ENCODE measurements at regions not wholly inside any gene's neighbourhood (a gene's known extent, or its start where the extent isn't known, plus 50 kb on each side); places are given as distances from the start of the nearest gene placed in this dataset.

DNA sequence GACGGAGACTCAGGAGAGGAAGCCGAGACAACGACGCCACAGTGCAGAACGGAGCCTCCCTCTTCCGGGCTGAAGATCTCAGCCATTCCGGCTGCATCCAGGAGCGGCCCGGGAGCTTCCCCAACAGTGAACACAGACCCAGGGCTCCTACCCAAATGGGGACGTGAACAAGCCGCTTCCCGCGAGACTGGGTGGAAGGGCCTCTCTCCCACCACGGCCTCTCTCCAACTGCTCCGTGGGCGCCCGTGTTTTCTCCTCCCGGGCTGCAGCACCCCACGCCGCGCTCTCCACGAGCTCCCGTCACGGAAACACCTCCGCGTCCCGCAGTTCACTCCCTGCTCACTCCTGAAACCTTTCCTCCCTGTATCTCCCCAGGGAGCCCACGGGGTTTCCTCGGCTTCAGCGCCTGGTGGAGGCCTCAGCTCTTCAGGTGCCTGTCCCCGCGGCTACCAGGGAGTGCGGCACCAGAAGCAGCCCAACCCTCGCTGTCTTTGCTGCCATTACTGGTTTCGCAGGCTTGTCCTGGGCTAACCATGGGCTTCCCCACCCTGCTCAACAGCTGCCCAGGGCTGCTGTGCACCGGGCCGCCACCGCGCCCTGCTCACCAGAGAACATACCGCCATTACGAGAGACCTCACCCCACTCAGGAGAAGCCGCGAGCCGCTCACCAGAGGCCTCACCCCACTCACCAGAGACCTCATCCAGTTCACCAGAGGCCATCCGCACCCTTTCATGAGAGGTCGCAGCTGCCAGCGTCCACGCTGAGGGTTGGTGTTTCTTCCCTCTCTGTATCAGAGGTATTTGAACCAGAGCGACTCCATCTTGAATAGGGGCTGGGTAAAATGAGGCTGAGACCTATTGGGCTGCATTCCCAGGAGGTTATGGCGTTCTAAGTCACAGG, 922.8 kb downstream of the QKI start (continued):
- TF ChIP-seq, protein P1, sequence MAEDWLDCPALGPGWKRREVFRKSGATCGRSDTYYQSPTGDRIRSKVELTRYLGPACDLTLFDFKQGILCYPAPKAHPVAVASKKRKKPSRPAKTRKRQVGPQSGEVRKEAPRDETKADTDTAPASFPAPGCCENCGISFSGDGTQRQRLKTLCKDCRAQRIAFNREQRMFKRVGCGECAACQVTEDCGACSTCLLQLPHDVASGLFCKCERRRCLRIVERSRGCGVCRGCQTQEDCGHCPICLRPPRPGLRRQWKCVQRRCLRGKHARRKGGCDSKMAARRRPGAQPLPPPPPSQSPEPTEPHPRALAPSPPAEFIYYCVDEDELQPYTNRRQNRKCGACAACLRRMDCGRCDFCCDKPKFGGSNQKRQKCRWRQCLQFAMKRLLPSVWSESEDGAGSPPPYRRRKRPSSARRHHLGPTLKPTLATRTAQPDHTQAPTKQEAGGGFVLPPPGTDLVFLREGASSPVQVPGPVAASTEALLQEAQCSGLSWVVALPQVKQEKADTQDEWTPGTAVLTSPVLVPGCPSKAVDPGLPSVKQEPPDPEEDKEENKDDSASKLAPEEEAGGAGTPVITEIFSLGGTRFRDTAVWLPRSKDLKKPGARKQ (CRISPR knock-in tag; IDR thresholded peaks at IDR 0.05): peak; percentile 90
- TF ChIP-seq TAF15 (IDR thresholded peaks at IDR 0.05; ENCODE audit: low read depth, low read length) (no peak), CBX1 (IDR thresholded peaks at IDR 0.05; ENCODE audit: low read depth) (no peak), ZNF121 (CRISPR knock-in tag; conservative IDR thresholded peaks at IDR 0.05) (no peak), FOSL1 (tag; conservative IDR thresholded peaks at IDR 0.05) (peak; percentile 70; the same call in 1 of the 2 replicates), ZNF75A (CRISPR knock-in tag; IDR thresholded peaks at IDR 0.05) (peak; percentile 93), NFXL1 (CRISPR knock-in tag; IDR thresholded peaks at IDR 0.05) (peak; percentile 99), GABPB2 (CRISPR knock-in tag; conservative IDR thresholded peaks at IDR 0.05) (0 out of 2 replicates have a peak, but pooled peaks have one; percentile 59), ZNF699 (CRISPR knock-in tag; IDR thresholded peaks at IDR 0.05; ENCODE audit: insufficient replicate concordance) (no peak), NONO (IDR thresholded peaks at IDR 0.05; ENCODE audit: low read depth in 2 of 2, low read length in 1 of 2) (no peak), CHD1 (IDR thresholded peaks at IDR 0.05; ENCODE audit: low read length) (peak; percentile 22), PTBP1 (IDR thresholded peaks at IDR 0.05; ENCODE audit: low read depth, low read length) (no peak)
- TF ChIP-seq, protein P2, sequence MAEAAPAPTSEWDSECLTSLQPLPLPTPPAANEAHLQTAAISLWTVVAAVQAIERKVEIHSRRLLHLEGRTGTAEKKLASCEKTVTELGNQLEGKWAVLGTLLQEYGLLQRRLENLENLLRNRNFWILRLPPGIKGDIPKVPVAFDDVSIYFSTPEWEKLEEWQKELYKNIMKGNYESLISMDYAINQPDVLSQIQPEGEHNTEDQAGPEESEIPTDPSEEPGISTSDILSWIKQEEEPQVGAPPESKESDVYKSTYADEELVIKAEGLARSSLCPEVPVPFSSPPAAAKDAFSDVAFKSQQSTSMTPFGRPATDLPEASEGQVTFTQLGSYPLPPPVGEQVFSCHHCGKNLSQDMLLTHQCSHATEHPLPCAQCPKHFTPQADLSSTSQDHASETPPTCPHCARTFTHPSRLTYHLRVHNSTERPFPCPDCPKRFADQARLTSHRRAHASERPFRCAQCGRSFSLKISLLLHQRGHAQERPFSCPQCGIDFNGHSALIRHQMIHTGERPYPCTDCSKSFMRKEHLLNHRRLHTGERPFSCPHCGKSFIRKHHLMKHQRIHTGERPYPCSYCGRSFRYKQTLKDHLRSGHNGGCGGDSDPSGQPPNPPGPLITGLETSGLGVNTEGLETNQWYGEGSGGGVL (CRISPR knock-in tag; IDR thresholded peaks at IDR 0.05): peak; percentile 97
- TF ChIP-seq, protein P3, sequence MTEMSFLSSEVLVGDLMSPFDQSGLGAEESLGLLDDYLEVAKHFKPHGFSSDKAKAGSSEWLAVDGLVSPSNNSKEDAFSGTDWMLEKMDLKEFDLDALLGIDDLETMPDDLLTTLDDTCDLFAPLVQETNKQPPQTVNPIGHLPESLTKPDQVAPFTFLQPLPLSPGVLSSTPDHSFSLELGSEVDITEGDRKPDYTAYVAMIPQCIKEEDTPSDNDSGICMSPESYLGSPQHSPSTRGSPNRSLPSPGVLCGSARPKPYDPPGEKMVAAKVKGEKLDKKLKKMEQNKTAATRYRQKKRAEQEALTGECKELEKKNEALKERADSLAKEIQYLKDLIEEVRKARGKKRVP (CRISPR knock-in tag; IDR thresholded peaks at IDR 0.05): peak; percentile 99
- TF ChIP-seq, protein P4, sequence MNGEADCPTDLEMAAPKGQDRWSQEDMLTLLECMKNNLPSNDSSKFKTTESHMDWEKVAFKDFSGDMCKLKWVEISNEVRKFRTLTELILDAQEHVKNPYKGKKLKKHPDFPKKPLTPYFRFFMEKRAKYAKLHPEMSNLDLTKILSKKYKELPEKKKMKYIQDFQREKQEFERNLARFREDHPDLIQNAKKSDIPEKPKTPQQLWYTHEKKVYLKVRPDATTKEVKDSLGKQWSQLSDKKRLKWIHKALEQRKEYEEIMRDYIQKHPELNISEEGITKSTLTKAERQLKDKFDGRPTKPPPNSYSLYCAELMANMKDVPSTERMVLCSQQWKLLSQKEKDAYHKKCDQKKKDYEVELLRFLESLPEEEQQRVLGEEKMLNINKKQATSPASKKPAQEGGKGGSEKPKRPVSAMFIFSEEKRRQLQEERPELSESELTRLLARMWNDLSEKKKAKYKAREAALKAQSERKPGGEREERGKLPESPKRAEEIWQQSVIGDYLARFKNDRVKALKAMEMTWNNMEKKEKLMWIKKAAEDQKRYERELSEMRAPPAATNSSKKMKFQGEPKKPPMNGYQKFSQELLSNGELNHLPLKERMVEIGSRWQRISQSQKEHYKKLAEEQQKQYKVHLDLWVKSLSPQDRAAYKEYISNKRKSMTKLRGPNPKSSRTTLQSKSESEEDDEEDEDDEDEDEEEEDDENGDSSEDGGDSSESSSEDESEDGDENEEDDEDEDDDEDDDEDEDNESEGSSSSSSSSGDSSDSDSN (IDR thresholded peaks at IDR 0.05; ENCODE audit: borderline replicate concordance in 1 of 2, low read depth in 2 of 2, low read length in 2 of 2): peak in 1 of 2 experiments; percentile 23; a peak in 1 of 4 replicates
- TF ChIP-seq, protein P5, sequence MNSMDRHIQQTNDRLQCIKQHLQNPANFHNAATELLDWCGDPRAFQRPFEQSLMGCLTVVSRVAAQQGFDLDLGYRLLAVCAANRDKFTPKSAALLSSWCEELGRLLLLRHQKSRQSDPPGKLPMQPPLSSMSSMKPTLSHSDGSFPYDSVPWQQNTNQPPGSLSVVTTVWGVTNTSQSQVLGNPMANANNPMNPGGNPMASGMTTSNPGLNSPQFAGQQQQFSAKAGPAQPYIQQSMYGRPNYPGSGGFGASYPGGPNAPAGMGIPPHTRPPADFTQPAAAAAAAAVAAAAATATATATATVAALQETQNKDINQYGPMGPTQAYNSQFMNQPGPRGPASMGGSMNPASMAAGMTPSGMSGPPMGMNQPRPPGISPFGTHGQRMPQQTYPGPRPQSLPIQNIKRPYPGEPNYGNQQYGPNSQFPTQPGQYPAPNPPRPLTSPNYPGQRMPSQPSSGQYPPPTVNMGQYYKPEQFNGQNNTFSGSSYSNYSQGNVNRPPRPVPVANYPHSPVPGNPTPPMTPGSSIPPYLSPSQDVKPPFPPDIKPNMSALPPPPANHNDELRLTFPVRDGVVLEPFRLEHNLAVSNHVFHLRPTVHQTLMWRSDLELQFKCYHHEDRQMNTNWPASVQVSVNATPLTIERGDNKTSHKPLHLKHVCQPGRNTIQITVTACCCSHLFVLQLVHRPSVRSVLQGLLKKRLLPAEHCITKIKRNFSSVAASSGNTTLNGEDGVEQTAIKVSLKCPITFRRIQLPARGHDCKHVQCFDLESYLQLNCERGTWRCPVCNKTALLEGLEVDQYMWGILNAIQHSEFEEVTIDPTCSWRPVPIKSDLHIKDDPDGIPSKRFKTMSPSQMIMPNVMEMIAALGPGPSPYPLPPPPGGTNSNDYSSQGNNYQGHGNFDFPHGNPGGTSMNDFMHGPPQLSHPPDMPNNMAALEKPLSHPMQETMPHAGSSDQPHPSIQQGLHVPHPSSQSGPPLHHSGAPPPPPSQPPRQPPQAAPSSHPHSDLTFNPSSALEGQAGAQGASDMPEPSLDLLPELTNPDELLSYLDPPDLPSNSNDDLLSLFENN (IDR thresholded peaks at IDR 0.05; ENCODE audit: low read depth in 2 of 2, low read length in 2 of 2): no peak

All from K562 (cell line).